GM10266 (cell line): ENCODE measurements at regions not wholly inside any gene's neighbourhood (a gene's known extent, or its start where the extent isn't known, plus 50 kb on each side); places are given as distances from the start of the nearest gene placed in this dataset.

Experiments used
- DNase-seq: peaks from one replicate; pipeline ENCODE4 v3.0.0; 2012; ENCODE audit errors: extremely low spot score
- TF ChIP-seq, protein P1 (sequence below): IDR thresholded peaks from 2 replicates; pipeline ENCODE4 v1.5.1; 2012; ENCODE audit warnings: mild to moderate bottlenecking, low read depth; ENCODE audit not compliant: control insufficient read depth, insufficient read depth; ENCODE audit errors: missing control alignments

DNA sequence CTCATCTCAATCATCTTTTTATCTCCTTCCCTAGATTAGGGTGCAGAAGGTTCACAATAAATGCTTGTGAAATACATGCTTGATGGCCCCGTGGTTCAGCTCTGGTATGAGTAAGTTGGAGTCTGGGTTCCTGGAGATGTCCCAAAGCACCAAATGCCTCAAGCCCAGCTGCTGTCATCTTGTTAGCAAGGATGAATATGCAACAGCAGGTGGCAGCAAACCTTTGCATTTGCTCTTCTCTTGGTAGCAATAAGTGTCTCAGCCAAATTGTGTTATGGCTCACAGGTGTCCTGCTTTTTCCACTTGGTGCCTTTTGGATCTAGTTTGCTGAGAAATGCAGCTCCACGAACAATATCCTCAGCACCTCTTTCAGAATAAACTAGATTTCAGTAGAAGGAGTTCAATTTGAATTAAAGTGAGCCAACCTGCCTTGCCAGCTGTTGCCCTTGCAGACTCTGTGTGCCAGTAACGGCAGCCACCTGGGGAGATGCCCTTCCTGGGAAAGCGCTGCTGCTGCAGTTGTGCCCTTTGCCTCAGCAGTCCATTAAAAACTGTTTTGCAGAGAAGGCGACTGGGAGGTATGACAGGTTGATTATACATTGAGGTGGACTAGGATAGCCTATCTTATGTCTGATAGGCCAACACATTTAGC lies 417.3 kb downstream of the SNAPC1 start:
- peak; percentile 39 for DNase-seq
- TF ChIP-seq, protein P1, sequence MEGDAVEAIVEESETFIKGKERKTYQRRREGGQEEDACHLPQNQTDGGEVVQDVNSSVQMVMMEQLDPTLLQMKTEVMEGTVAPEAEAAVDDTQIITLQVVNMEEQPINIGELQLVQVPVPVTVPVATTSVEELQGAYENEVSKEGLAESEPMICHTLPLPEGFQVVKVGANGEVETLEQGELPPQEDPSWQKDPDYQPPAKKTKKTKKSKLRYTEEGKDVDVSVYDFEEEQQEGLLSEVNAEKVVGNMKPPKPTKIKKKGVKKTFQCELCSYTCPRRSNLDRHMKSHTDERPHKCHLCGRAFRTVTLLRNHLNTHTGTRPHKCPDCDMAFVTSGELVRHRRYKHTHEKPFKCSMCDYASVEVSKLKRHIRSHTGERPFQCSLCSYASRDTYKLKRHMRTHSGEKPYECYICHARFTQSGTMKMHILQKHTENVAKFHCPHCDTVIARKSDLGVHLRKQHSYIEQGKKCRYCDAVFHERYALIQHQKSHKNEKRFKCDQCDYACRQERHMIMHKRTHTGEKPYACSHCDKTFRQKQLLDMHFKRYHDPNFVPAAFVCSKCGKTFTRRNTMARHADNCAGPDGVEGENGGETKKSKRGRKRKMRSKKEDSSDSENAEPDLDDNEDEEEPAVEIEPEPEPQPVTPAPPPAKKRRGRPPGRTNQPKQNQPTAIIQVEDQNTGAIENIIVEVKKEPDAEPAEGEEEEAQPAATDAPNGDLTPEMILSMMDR: peak; percentile 70

DNA sequence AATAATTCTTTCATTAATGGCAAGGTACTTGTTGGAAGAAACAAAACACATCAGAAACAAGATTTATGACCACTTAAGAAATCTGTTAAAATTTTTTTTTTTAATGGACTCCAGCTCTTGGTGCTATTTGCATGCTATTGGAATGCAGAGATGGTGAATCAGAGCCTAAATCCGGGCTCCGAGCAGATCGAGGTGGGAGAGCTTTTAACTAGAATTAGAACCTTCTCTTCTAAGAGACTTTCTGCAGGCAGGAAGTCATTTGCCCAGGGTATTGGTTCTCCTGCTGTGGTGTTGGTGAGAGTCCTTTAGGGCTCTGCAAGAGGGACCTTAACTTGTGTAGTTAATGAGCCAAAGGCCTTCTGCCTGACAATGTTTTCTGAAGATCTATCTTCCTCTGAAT lies 419.4 kb downstream of the SNAPC1 start:
- TF ChIP-seq, protein P1: no peak
- no peak for DNase-seq

DNA sequence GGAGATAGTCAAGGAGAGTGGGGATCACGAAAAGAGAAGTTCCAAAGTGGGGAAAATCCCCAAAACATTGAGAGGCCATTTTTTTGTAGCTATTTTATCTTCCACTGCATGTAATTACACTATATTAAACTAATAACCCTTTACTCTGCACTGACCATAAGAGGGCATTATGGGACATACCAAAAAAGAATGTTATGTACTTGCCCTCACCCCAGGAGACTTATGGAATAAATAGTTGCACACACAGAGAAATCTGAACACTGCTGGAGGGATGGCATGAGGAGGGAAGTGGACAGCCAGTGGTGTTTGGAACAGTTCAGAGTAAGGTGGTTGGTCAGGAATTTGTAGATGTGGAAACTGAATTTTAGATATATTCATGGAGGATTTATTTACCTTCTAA lies 422.9 kb downstream of the SNAPC1 start:
- TF ChIP-seq, protein P1: no peak
- no peak for DNase-seq

DNA sequence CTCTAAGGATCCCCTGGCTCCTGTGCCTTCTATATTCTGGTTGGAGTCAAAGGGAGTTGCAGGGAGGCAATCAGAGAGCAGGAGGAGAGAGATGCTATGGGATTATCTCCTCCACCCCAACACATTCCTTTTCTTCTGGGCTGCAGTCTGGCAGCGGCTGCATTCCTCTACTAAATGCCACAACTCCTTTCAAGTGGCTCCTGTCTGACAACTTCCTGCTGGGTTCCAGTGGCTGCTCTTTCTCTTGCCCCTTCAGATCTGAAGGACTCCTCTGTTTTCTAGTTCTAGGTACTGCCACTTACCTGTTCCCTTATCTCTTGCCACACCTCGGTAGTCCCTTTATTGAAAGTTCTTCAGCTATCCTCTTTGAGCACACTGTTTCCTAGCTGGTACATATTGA lies 425.0 kb downstream of the SNAPC1 start:
- DNase-seq: no peak
- TF ChIP-seq, protein P1: no peak

DNA sequence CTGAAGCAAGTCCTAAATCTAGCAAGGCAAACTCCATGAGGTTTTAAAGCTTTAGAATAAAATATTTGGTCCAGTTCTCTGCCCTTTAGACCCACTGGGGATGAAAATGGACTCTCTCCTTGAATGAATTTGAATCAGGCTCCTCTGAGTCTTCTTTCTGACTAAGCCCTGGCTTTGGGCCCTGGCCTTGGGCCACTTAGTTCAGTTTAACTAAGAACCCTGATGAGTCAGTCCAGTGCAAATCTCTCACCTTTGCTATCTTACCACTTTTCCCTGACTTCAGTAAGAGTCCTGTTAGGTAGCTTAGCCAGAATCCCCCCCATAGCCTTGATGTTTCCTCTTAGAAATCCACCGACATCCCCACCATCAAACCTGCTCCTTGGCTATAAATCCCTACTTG lies 427.5 kb downstream of the SNAPC1 start:
- no peak for DNase-seq
- TF ChIP-seq, protein P1: no peak

DNA sequence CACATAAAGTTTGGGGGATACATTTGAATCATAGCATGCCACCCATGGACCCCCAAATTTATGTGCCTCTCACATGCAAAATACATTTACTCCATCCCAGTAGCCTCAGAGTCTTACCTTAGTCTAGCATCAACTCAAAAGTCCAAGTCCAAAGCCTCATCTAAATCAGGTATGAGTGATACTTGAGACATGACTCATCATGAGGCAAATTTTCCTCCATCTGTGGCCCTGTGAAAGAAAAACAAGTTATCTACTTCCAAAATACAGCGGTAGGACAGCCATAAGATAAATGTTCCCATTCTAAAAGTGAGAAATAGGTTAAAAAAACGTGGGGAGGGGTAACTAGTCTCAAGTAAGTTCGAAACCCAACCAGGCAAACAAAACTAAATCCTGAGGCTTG lies 444.2 kb downstream of the SNAPC1 start:
- no peak for DNase-seq
- TF ChIP-seq, protein P1: no peak

DNA sequence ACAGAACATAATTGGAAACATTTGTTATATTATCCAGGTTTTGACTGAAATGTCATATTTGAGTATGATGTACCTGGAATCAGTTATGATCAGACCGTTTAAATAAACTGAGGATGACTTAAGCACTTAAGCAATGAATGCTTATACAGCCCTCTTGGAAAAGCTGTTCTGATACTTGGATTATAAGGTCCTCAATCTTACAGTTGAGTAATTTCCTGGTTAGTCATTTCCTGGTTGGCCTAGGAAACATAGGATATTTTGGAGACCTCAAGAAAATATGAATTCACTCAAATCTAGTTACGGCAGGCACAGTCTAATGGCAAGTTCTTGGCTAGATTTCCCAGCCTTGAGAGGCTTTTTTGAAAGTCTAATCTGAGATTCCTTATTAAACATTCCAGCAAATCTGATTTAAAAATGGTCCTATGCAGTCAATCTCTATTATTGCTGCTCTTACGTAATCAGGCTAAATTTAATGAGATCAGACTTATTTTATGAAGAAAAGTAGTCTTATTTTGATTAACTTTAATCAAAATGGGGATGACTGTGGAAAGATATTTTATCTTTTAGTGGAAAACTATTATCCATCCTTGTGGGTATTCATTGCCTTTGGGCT lies 447.2 kb downstream of the SNAPC1 start:
- DNase-seq: no peak
- TF ChIP-seq, protein P1: no peak
